ENCODE measurements at regions not wholly inside any gene's neighbourhood (a gene's known extent, or its start where the extent isn't known, plus 50 kb on each side); places are given as distances from the start of the nearest gene placed in this dataset.

DNA sequence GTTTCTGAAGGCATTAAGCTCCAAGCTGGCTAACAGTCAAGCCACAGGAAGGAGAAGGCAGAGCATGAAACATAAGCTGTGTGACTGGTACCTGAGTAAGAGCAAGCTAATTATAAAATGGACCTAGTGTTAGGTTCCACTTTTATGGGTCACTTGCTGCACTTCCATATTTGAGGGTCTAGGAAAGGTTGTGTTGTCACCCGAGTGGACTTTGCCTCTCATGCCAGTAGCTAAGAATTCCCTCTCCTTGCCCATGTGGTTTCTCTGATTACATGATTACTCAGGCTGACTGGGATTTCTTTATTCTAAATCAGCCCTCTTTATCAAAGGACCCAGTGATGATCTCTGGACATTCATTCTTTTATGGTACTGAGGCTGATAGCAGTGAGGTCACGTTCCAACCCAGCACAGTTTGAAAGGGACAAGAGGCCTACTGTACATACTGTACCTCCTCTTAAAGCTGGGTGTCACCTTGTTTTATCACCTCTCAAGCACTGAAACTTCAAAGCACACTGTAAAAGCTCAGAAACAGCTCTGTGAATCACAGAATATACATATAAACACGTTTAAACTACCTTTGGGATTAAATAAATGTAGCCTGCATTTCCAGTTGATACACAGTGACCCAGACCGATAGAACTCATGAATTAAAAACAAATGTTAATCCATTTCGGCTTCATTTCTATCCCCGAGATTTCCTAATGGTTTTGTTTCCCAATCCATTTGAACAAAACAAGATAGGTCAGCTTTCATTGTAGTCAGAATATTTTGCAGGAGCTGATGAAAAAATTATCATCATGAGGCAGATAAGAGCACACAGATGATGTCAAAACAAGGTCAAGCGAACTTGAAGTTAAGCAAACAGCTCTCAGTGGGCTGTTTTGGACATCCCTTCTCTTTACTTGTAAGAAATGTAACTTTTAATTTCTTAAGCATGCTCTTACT lies 96.5 kb downstream of the ALDH8A1 start:
- TF ChIP-seq POLR2AphosphoS5 (IDR thresholded peaks at IDR 0.05) (no peak), POLR2A (IDR thresholded peaks at IDR 0.05) (no peak)
- TF ChIP-seq, protein P1, sequence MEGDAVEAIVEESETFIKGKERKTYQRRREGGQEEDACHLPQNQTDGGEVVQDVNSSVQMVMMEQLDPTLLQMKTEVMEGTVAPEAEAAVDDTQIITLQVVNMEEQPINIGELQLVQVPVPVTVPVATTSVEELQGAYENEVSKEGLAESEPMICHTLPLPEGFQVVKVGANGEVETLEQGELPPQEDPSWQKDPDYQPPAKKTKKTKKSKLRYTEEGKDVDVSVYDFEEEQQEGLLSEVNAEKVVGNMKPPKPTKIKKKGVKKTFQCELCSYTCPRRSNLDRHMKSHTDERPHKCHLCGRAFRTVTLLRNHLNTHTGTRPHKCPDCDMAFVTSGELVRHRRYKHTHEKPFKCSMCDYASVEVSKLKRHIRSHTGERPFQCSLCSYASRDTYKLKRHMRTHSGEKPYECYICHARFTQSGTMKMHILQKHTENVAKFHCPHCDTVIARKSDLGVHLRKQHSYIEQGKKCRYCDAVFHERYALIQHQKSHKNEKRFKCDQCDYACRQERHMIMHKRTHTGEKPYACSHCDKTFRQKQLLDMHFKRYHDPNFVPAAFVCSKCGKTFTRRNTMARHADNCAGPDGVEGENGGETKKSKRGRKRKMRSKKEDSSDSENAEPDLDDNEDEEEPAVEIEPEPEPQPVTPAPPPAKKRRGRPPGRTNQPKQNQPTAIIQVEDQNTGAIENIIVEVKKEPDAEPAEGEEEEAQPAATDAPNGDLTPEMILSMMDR (IDR thresholded peaks at IDR 0.05 in 8 of 11, conservative IDR thresholded peaks at IDR 0.05 in 3 of 11), result no peak
- H3K27ac ChIP-seq, result no peak overlapping the region
- WGBS, 5 donors, result 82 to 91% (median 85%) methylated on average over 7 of the region's 7 CpGs
- H3K4me3 ChIP-seq, result no peak overlapping the region
- no peaks in the 10 kb centered on the region for H3K27me3 ChIP-seq (replicated peaks in 1 of 7)
- no peaks in the 10 kb centered on the region for H3K36me3 ChIP-seq
- DNase-seq, result no peak
- no peaks in the 10 kb centered on the region for H3K9me3 ChIP-seq
- H3K4me1 ChIP-seq, result no peaks in the 10 kb centered on the region
- intact Hi-C loops (cut with DNase I; ENCODE audit: low total_unique reads), result no loop called here

DNA sequence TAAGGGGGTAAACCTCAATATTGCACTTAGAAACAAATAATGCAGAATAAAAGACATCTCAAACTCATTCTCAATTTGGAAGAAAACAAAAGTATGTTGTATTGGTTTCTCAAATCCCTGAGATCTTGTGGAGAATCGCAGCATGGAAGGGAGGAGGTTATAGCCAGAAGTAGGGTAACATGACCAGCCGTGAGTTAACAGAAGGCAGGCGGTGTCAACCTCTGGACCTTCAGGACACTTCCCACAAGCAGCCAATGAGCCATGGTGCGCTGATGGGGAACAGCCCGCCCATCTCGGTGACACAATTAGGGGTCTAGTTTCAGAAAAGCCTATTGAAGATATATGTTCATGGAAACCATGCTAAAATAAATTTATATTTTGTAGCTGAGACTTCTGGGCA lies 98.4 kb downstream of the ALDH8A1 start:
- intact Hi-C loops (cut with DNase I; ENCODE audit: low total_unique reads), result no loop called here
- WGBS, 5 donors, result 89 to 97% (median 95%) methylated on average over 6 of the region's 6 CpGs
- DNase-seq, result no peak
- no peaks in the 10 kb centered on the region for H3K27me3 ChIP-seq (replicated peaks in 1 of 7)
- H3K4me1 ChIP-seq, result no peaks in the 10 kb centered on the region
- TF ChIP-seq POLR2AphosphoS5 (IDR thresholded peaks at IDR 0.05), result no peak
- no peak for TF ChIP-seq POLR2A (IDR thresholded peaks at IDR 0.05)
- TF ChIP-seq, protein P1 (IDR thresholded peaks at IDR 0.05 in 8 of 11, conservative IDR thresholded peaks at IDR 0.05 in 3 of 11), result no peak
- no peak overlapping the region for H3K4me3 ChIP-seq
- H3K27ac ChIP-seq, result no peak overlapping the region
- no peaks in the 10 kb centered on the region for H3K36me3 ChIP-seq
- no peaks in the 10 kb centered on the region for H3K9me3 ChIP-seq

DNA sequence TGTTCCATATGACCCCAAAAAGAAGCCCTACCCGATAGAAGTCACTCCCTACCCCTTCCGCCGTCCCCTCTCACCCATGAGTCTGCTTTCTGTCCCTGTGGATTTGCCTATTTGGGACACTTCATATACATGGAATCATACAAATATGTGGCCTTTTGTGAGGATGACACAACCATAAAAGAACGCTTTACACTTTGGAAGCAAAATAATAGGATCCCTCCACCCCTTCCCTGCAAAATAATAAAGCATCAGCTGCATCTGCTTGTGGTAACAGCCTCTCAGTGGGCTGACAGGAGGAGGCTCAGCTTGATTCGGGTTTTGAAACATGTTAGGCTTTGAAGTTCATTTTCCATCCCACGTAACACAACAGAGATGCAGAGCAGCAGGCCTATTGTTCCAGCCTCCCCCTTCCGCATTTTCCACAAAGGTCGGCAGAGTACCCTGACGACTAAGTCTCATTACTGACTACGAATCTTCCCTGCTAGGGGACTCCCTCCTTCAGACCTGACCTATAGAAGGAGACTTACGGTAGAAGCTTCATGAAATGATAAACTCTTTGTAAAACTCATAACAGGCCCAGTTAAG lies 99.1 kb downstream of the ALDH8A1 start:
- 77 to 88% (median 83%) methylated on average over 11 of the region's 11 CpGs for WGBS, 5 donors
- DNase-seq, result no peak
- Histone ChIP-seq H3K9me3 (no peaks in the 10 kb centered on the region), H3K4me3 (no peak overlapping the region), H3K36me3 (no peaks in the 10 kb centered on the region), H3K27ac (no peak overlapping the region), H3K27me3 (replicated peaks in 1 of 7) (no peaks in the 10 kb centered on the region), H3K4me1 (no peaks in the 10 kb centered on the region)
- intact Hi-C loops (cut with DNase I; ENCODE audit: low total_unique reads), result no loop called here
- no peak for TF ChIP-seq POLR2AphosphoS5 (IDR thresholded peaks at IDR 0.05)
- TF ChIP-seq, protein P1 (IDR thresholded peaks at IDR 0.05 in 8 of 11, conservative IDR thresholded peaks at IDR 0.05 in 3 of 11), result no peak
- TF ChIP-seq POLR2A (IDR thresholded peaks at IDR 0.05), result no peak

DNA sequence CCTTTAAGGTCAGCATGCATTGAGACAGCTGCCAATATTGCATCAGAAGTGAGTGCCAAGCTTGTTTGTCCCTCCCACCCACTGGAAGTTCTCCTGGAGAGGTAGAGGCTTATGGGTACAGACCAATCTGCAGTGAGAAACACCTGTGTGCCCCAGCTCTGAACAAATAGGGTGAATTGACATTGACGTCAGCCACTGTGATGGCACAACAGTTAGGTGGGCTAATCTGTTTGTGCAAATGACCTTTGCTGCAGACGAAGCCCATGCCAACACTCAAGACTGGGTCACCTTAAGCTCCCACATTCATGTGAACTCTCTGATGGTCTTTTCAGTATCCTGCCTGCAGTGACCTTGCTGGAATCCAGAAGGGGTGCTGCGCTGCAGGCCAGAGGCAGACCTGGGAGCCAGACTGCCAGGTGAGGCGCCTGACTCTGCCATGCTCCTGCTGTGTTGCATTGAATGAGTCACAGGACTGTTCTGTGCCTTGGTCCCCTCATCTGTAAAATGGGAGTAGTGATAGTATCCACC lies 99.9 kb downstream of the ALDH8A1 start:
- Histone ChIP-seq H3K4me1 (no peaks in the 10 kb centered on the region), H3K9me3 (no peaks in the 10 kb centered on the region), H3K27me3 (replicated peaks in 1 of 7) (no peaks in the 10 kb centered on the region), H3K36me3 (no peaks in the 10 kb centered on the region), H3K27ac (no peak overlapping the region), H3K4me3 (no peak overlapping the region)
- TF ChIP-seq POLR2A (IDR thresholded peaks at IDR 0.05) (no peak), POLR2AphosphoS5 (IDR thresholded peaks at IDR 0.05) (no peak)
- TF ChIP-seq, protein P1 (IDR thresholded peaks at IDR 0.05 in 8 of 11, conservative IDR thresholded peaks at IDR 0.05 in 3 of 11), result no peak
- DNase-seq, result no peak
- 90 to 98% (median 92%) methylated on average over 3 to 4 of the region's 4 CpGs for WGBS, 5 donors
- intact Hi-C loops (cut with DNase I; ENCODE audit: low total_unique reads), result no loop called here

Data from spleen (tissue), 11 donors.